CD4-positive, alpha-beta T cell treated with Interferon alpha-2 for 1 hour (primary cell): ENCODE measurements at regions not wholly inside any gene's neighbourhood (a gene's known extent, or its start where the extent isn't known, plus 50 kb on each side); places are given as distances from the start of the nearest gene placed in this dataset.
"Not testable (repeated sequence)": the region's sequence is repeated elsewhere in the genome, so short reads cannot be mapped to it uniquely, and the experiment has no call there.

Experiments used
- DNase-seq, 2 donors: peaks; one replicate each; pipeline ENCODE4 v3.0.0-alpha.2; 2020 to 2022

DNA sequence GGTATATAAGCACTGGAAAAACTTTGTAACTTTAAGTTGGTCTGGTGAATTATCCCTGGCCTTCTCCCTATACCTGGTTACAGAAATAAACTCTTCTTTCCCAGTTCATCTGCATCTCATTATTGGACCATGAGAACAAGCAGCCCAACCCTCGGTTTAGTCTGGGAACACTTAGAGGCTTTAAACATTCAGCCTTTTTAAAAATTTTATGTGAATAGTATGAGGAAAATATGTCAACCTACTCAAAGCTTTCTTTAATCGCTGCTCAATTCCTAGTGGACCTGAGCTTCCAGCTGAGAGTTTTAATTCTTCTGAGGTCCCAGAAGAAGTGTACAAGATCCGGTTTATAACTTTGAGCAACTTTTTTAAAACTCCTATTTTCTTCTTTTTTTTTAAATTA is 358.6 kb upstream of the NOCT start:
- no peak for DNase-seq

DNA sequence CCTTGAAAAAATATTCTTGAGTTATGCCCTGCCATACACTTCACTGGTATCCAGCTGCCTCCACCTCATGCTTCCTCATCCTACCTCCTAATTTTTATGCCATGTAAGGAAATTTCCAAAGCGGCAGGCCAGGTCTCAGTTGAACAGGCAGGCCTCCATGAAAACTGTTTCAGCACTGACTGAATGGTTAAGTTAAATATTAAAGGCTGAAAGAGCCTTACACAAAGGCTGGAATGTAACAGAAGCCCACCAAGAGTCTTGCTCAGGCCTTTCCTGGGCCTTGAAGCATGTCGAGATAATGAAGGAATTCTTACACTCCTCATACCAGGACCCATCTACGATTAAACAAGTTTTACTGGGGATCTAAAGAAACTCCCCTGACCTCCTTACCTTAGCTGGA is 359.6 kb upstream of the NOCT start:
- no peak for DNase-seq

- no peak for DNase-seq
Measured at GRCh38 chr4:138655286-138655685, 360.3 kb upstream of the NOCT start.

- no peak for DNase-seq
Measured at GRCh38 chr4:138650929-138651448, 364.6 kb upstream of the NOCT start.

- DNase-seq = no peak
Measured at GRCh38 chr4:138650495-138650894, 365.1 kb upstream of the NOCT start.

DNA sequence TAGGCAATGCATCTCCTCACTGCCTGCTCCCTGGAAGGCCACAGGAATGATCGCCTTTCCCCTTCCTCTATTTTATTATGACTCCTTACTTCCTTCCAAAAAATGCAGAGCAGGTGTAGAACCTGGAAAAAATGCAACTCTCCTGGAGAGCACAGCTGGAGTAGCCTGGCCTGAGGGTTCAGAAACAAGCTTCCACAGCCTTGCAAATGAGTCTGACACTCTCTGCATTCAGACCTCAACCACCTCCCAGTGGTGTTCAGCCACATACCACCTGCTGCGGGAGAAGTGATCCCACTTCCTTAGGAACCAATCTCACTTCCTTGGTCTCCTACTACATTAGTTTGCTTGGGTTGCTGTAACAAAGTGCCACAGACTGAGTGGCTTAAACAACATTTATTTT is 368.1 kb upstream of the NOCT start:
- no peak for DNase-seq

DNA sequence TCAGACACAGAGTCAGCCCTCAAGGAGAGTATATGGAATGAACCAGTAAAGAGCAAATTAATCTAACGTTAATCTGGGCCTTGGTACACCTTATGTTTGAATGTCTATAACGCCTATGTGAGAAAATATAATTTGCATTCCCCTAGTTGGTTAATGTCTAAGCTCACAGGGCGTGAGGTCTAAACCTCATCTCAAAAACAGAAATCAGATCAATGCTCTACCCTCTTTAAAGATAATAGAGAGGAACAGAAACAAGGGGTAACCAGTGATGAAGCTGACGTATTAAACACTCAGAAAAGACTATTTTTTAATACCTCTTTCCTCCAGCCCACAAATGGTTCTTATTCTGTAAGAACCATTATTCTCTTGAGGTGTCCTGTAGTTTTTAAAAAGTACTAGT is 369.2 kb upstream of the NOCT start:
- DNase-seq = no peak

DNA sequence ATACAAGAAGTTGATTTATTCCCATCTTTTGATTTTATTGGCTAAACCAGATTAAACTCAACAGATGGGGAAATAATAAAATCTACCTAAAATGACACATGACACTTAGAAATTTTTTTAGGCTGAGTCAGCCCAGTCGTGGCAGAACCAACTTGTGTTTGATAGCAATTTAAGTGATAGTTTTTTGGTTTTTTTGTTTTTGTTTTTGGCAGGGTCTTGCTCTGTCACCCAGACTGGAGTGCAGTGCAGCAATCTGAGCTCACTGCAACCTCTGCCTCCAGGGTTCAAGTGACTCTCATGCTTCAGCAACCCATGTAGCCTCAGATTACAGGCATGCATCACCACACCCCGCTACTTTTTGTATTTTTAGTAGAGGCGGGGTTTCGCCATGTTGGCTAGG is 370.3 kb upstream of the NOCT start:
- no peak for DNase-seq

GRCh38 chr4:138644322-138644721 is 371.3 kb upstream of the NOCT start:
- no peak for DNase-seq

DNA sequence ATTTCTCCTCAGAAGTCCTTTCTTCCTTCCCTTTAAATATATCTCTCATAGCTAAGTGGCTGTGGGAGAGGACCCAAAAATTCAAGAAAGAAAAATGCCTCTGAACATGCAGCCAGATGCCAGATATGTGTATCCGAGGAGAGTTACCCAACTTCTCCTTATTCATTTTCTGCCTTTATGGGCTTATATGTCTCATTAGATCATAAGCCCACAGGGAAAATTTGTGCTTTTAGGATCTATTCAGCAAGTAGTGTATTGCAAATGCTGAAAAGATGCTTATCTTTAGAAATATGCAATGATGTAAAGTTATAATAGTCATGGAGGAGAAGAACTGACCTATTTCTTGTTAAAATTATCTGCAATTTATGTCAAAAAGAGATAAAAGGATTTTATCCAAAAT is 371.8 kb upstream of the NOCT start:
- DNase-seq = no peak

DNA sequence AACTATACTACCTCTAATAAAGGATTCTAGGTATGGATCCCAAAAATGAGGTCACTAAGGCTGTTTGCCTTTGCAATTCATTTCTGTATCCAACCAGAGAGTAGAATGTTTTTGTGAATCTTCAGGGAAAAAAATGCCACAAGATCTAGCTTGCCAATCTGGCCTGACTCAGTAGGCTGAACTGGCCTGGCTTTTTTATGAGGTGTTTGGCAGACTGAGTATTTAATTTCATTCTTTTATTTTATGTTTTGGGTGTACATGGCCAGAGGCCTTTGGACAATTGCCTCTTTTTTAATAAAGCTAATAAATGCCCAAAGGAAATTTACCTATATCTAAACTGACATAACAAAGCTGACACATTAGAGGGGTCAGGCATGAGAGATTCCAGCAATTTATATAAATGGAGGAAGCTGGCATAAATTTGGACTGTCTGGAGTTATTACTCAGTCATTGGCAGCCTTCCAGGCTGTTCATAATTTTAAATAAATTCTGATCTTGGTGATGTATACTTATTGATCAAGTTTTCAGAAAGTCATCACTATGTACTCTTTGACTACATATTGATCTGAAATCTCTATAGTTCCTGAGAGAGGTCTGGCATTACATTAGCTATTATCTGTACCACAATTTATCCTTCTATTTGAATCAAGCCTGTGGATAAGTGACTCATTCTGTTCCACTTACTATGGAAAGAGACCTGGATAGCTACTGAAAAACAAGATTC is 376.4 kb upstream of the NOCT start:
- DNase-seq = no peak

DNA sequence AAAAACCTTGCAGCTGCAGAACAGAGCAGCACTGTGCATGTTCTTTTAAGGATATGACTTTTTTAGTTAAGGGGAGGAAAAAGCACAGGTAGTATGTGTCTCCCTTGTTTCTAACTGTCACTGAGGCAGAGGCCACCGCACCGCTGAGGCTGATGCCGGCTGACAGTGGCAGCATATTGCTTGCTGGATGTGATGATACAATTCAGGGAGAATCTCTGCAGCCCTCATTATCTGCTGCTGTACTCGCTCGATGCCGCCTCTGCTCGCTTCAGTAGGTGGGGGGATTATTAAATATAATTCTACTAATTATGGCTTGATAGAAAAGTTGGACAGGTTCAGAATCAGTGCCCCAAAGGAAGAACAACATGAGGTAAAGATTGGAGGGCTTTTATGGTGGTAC is 378.8 kb upstream of the NOCT start:
- no peak for DNase-seq

DNA sequence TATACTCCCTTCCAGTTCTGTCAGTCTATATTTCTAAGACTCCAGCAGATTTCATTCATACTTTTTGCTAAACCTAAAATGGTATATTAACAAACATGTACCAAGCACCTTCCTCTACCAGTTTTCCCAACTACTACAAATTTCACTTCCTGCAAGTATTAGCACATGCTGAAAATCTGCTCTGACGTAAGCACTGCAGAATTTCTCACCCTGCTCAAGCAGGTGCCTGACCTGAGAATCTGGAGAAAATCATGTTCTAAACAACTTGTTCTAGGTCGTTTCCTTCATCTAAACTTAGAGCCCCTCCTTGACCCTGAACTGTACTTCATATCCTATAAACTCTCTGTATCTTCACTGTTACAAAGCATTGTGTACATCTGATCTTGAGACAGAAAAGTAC is 380.7 kb upstream of the NOCT start:
- no peak for DNase-seq

DNA sequence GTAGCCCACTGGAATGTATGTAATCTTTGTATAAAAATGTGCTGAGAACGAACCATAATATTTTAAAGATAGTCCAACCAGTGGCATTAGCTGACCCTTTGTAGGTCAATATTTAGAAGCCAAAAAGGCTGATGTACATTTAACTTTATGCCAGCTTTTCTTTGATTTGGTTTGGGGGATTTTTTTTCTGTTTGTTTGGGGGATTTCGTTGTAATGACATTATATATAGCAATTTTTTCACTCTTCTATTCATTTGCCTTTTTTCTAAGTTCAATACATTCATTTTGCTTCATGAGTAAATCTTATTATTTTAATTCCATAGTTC is 382.0 kb upstream of the NOCT start:
- no peak for DNase-seq

- no peak for DNase-seq
Measured at GRCh38 chr4:138632856-138633579, 382.6 kb upstream of the NOCT start.

DNA sequence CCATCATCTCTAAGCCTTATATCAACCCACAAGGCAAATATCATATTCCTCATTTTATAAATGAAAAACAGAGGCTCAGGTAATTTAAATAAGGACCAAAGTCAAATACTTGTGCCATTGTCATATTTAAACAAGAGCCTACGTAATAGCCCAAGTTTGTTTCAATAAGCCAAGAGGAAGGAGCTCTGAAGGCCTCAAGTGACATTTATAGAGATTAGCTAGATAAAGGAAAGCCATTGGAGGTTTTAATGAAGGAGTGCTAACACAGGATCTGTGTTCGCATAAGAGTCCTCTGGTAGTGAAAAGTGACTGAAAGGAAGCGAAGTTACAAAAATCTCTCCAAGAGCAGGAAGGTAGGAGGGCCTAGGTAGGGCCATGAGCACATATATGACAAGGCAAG is 384.9 kb upstream of the NOCT start:
- DNase-seq = no peak

DNA sequence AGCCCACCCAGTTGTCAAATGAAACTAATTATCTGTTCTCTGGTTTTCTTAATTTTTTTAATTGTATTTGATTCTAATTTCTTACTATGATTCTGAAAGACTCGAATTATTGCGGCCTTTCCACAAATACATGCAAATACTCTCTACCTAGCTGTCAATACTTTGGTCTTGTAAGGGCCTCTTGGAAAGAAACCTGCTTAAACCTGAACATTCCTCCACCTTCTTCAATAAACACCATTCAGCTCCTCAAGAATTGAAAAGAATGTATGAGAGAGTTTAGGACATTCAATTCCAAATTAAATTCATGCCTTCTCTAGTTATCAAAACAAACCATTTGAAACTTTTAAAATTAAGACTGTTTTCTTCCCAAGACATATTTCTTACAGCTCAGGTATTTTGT is 385.9 kb upstream of the NOCT start:
- DNase-seq = no peak

DNA sequence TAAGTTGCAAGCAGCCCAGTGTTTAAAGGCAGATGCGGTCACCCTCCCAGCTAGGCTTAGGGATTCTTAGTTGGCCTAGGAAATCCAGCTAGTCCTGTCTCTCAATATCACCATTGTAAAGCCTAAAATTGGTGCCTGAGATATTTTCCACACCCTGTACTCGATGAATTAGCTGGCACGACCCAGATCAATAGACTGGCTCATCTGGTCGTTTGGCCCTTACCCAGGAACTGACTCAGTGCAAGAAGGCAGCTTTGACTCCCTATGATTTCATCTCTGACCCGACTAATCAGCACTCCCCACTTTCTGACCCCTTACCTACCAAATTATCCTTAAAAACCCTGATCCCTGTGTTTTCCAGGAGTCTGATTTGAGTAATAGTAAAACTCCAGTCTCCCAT is 384.9 kb upstream of the SLC7A11 start:
- no peak for DNase-seq

DNA sequence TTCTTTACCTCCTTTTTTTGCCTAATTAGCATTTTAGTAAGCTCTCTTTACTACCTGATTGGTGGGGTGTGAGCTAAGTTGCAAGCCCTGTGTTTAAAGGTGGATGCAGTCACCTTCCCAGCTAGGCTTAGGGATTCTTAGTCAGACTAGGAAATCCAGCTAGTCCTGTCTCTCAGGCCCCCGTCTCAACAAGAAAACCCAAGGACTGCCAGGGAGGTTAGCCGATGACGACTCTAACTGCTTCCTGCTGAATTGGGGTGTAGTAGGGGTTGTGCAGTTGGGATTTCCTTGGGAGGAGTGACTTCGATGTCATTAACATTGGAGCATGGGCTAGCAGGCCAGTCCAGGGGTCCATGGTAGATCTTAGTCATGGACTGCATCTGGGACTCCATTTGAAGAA is 380.2 kb upstream of the SLC7A11 start:
- DNase-seq = not testable (repeated sequence)

- no peak for DNase-seq
Measured at GRCh38 chr4:138616775-138617174, 374.6 kb upstream of the SLC7A11 start.

- no peak for DNase-seq
Measured at GRCh38 chr4:138614398-138615142, 372.4 kb upstream of the SLC7A11 start.

DNA sequence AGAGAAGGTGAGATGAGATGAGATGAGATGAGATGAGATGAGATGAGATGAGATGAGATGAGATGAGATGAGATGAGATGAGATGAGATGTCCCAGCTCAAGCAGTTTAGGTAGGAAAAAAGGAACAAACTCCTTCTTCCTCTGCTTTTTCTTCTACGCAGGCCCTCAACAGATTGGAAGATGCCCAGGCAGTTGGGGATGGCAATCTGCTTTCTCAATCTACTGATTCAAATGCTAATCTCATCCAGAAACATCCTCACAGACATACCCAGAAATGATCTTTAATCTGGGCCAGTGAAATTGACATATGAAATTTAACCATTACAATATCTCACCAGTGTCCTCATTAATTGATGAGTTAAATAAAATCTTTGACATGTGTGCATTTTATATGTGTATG is 370.3 kb upstream of the SLC7A11 start:
- DNase-seq = no peak

- DNase-seq = no peak
Measured at GRCh38 chr4:138611721-138612120, 369.6 kb upstream of the SLC7A11 start.

DNA sequence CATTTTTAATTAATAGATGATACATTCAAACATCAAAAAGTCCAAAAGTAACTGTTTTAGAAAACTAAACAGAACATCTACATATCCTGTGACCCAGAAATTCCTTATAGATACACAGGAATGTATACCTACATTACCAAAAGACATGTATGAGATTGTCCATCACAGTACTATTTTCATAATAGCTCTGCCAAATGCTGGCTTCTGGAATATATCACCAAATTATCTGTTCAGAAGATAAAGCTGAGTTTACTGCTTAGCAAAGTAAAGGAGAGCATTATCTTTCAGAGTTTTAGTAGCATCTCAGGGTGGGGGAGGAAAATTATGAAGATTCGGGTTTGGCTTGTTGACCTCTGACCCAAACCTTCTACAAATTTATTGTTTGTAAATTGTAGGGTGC is 368.9 kb upstream of the SLC7A11 start:
- DNase-seq = no peak
